ENCODE measurements at regions not wholly inside any gene's neighbourhood (a gene's known extent, or its start where the extent isn't known, plus 50 kb on each side); places are given as distances from the start of the nearest gene placed in this dataset.
"Not testable (repeated sequence)": the region's sequence is repeated elsewhere in the genome, so short reads cannot be mapped to it uniquely, and the experiment has no call there.

DNA sequence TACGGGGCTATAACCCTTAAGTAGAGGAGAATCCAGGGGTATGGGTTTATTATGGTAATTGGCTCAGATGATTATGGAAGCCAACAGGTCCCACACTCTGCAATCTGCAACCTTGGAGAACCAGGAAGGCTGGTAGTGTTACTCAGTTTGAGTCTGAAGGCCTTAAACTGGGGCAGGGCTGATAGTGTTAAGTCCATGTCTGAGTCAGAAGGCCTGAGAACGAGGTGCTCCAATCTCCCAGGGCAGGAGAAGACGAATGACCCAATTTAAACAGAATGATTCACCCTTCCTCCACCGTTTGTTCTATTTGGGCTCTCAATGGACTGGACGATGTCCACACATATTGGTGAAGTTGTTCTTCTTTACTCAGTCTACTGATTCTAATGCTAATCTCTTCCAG is 244.5 kb upstream of the PTER start:
- TF ChIP-seq, protein P1, sequence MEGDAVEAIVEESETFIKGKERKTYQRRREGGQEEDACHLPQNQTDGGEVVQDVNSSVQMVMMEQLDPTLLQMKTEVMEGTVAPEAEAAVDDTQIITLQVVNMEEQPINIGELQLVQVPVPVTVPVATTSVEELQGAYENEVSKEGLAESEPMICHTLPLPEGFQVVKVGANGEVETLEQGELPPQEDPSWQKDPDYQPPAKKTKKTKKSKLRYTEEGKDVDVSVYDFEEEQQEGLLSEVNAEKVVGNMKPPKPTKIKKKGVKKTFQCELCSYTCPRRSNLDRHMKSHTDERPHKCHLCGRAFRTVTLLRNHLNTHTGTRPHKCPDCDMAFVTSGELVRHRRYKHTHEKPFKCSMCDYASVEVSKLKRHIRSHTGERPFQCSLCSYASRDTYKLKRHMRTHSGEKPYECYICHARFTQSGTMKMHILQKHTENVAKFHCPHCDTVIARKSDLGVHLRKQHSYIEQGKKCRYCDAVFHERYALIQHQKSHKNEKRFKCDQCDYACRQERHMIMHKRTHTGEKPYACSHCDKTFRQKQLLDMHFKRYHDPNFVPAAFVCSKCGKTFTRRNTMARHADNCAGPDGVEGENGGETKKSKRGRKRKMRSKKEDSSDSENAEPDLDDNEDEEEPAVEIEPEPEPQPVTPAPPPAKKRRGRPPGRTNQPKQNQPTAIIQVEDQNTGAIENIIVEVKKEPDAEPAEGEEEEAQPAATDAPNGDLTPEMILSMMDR (conservative IDR thresholded peaks at IDR 0.05; ENCODE audit: low read depth, low read length), result no peak
- DNase-seq (ENCODE audit: low read depth), result no peak
- H3K4me3 ChIP-seq (ENCODE audit: low read depth, low read length), result no peak overlapping the region

DNA sequence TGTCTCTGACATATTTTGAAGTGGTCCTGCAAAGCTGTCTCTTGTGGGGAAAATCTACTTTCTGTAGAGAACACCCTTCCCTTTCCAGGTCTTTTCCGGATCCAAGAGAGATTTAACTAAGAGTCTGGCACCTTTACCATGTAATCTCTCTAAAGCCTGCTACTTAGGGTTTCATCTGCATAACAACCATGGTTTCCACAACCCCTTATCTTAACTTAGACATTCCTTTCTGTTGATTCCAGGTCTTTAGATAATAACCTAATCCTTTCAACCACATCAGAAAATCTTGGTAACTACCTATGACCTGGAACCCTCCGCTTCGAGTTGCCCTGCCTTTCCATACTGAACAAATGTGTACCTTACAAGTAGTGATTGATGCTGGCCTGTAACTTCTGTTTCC is 243.6 kb upstream of the PTER start:
- H3K4me3 ChIP-seq (ENCODE audit: low read depth, low read length), result no peak overlapping the region
- DNase-seq (ENCODE audit: low read depth), result no peak
- TF ChIP-seq, protein P1 (conservative IDR thresholded peaks at IDR 0.05; ENCODE audit: low read depth, low read length), result no peak

DNA sequence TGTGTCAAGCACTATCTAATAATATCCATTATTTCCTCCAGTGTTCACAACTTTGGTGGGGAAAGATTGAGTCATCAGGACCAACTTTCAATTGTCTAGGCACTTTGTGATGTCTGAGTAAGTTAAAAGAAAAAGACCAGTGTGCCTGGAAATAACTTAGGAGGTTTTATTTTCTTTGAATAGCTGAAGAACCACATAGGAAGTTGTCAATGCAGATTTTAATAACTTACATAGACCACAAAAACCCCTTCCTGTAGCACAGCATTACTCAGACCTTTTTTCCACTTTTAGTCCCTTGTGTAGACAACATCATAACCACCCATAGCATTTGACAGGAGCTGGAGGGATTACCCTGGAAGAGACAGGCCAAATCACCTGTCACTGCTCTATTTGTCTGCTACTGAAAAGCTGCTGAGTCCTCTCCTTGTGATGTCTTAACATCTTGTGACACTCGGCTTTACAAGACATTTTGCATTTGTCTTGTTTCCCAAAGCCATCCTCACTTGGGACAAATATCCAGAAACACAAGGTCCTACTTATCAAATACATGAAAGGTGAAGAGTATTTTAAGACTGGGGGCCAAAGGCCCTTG is 241.5 kb upstream of the PTER start:
- no peak overlapping the region for H3K4me3 ChIP-seq (ENCODE audit: low read depth, low read length)
- no peak for DNase-seq (ENCODE audit: low read depth)
- TF ChIP-seq, protein P1 (conservative IDR thresholded peaks at IDR 0.05; ENCODE audit: low read depth, low read length), result no peak

DNA sequence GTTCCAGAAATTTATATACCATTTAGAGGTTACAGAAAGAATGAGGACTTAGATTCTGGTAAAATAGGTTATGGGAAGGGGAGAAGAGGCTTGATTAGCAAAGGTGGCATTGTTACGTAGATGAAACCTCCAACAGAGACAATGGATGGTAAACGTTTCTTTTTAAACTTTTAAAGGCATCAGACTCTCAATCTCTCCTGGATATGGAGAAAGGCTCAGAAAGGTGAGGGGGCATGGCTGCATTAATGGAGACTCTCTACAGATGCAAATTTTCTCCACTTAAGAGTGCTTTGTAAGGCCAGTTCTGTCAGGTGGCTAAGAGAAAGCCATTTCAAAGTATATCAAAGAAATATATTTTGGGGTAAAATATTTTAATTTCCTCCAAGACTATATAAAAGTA is 240.9 kb upstream of the PTER start:
- H3K4me3 ChIP-seq (ENCODE audit: low read depth, low read length), result no peak overlapping the region
- TF ChIP-seq, protein P1 (conservative IDR thresholded peaks at IDR 0.05; ENCODE audit: low read depth, low read length), result no peak
- DNase-seq (ENCODE audit: low read depth), result no peak

DNA sequence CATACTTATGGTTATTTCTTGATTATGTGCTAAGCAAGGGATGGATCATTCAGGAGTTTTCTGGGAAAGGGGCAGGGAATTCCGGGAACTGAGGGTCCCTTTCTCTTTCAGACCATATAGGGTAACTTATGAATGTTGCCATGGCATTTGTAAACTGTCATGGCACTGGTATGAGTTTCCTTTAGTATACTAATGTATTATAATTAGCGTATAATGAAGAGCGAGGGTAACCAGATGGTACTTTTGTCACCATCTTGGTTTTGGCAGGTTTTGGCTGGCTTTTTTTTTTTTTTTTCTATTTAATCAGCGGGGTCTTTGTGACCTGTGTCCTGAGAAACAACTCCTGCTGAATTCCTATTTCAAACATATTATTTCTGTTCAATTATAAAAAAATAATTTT is 237.6 kb upstream of the PTER start:
- no peak overlapping the region for H3K4me3 ChIP-seq (ENCODE audit: low read depth, low read length)
- DNase-seq (ENCODE audit: low read depth), result no peak
- TF ChIP-seq, protein P1 (conservative IDR thresholded peaks at IDR 0.05; ENCODE audit: low read depth, low read length), result no peak

DNA sequence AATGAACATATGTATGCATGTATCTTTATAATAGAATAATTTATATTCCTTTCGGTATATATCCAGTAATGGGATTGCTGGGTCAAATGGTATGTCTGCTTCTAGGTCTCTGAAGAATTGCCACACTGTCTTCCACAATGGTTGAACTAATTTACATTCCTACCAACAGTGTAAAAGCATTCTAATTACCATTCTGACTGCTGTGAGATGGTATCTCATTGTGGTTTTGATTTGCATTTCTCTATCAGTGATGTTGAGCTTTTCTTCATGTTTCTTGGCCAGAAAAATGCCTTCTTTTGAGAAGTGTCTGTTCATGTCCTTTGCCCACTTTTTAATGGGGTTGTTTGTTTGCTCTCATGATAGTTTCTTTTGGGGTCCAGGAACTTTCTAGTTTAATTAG is 213.2 kb upstream of the PTER start:
- not testable (repeated sequence) for DNase-seq (ENCODE audit: low read depth); H3K4me3 ChIP-seq (ENCODE audit: low read depth, low read length)

DNA sequence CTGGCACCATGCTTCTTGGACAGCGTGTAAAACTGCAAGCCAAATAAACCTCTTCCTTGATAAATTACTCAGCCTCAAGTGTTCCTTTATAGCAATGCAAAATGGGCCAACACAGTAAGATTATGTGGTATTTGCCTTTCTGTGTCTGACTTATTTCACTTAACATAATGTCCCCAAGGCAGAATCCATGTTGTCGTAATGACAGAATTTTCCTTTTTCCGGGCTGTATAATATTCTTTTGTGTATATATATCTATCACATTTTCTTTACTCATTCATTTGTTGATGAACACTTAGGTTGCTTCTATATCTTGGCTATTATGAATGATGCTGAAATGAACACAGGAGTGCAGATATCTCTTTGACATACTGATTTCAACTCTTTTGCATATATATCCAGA is 209.1 kb upstream of the PTER start:
- no peak for DNase-seq (ENCODE audit: low read depth)
- TF ChIP-seq, protein P1 (conservative IDR thresholded peaks at IDR 0.05; ENCODE audit: low read depth, low read length), result no peak
- no peak overlapping the region for H3K4me3 ChIP-seq (ENCODE audit: low read depth, low read length)
